CD4-positive, CD25-positive, alpha-beta regulatory T cell (primary cell): ENCODE measurements at regions not wholly inside any gene's neighbourhood (a gene's known extent, or its start where the extent isn't known, plus 50 kb on each side); places are given as distances from the start of the nearest gene placed in this dataset.

Source experiments
- ATAC-seq, 2 donors: fragments of 150-1000 bp; cut with Tn5 transposase; one replicate each; pipeline ENCODE4 v1.10.0; 2021; ENCODE audit warnings: low read depth in 2 of 2, moderate number of reproducible peaks in 2 of 2, moderate library complexity in 1 of 2
- DNase-seq, 3 donors: peaks; one replicate each; pipeline versions ENCODE4 v3.0.0 to v3.0.0-alpha.2; 2012 to 2022; ENCODE audit warnings: mixed read lengths in 1 of 3
- H3K27ac ChIP-seq: one replicate; pipeline ENCODE4 v1.7.0; 2013; ENCODE audit warnings: mild to moderate bottlenecking, low read length; ENCODE audit not compliant: insufficient read depth, poor library complexity, severe bottlenecking
- H3K27me3 ChIP-seq: one replicate; pipeline ENCODE4 v1.7.0; 2013; ENCODE audit warnings: low read length; ENCODE audit not compliant: control insufficient read depth, insufficient read depth
- H3K36me3 ChIP-seq: one replicate; pipeline ENCODE4 v1.7.0; 2013; ENCODE audit warnings: mild to moderate bottlenecking, low read length, moderate library complexity; ENCODE audit not compliant: control insufficient read depth, insufficient read depth
- H3K4me1 ChIP-seq: 2 replicates; pipeline ENCODE4 v1.7.0; 2013; ENCODE audit warnings: mild to moderate bottlenecking, low read length; ENCODE audit not compliant: insufficient read depth, control insufficient read depth, poor library complexity, severe bottlenecking
- H3K4me3 ChIP-seq: one replicate; pipeline ENCODE4 v1.7.0; 2013; ENCODE audit warnings: low read depth, mild to moderate bottlenecking, low read length, moderate library complexity
- H3K9me3 ChIP-seq, 2 experiments: 1 replicate in 1 of 2; 2 replicates in 1 of 2; pipeline ENCODE4 v1.7.0; 2013; ENCODE audit warnings: low read length in 2 of 2, mild to moderate bottlenecking in 1 of 2, moderate library complexity in 1 of 2; ENCODE audit not compliant: control insufficient read depth in 2 of 2
- H3K27ac Mint-ChIP-seq, 3 donors: one replicate each; pipeline ENCODE4 v1.8.0; 2020 to 2022; ENCODE audit warnings: mild to moderate bottlenecking in 3 of 3, mixed read lengths in 3 of 3, moderate library complexity in 2 of 3
- H3K27me3 Mint-ChIP-seq: one replicate; pipeline ENCODE4 v1.8.0; 2022; ENCODE audit warnings: mild to moderate bottlenecking, mixed read lengths
- H3K36me3 Mint-ChIP-seq: one replicate; pipeline ENCODE4 v1.8.0; 2020; ENCODE audit warnings: mixed read lengths
- H3K4me1 Mint-ChIP-seq, 4 donors: one replicate each; pipeline ENCODE4 v1.8.0; 2020 to 2022; ENCODE audit warnings: mixed read lengths in 4 of 4, mild to moderate bottlenecking in 1 of 4
- H3K4me3 Mint-ChIP-seq, 4 donors: one replicate each; pipeline ENCODE4 v1.8.0; 2020 to 2022; ENCODE audit warnings: mild to moderate bottlenecking in 4 of 4, mixed read lengths in 4 of 4, moderate library complexity in 3 of 4
- H3K9me3 Mint-ChIP-seq, 7 donors: one replicate each; pipeline ENCODE4 v1.8.0; 2020 to 2022; ENCODE audit warnings: mixed read lengths in 7 of 7, mild to moderate bottlenecking in 3 of 7, moderate library complexity in 2 of 7

DNA sequence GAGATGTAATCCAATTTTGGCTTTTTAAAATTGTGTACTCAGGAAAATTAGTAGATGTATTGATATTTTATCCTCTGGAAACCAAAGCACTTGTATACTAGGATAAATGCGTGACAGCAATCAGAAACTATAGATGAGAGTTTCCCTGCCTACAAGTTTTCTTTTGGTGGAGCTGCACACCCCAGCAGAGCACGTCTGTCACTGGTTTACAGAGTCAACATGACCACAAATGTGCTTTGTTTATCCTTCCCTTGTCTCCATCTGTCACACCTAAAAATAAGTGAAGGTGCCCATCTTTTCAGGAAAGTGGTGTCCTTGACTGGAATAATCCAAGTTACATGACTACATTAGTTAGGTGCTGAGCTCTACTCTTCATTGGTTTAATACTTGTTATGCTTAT lies 210.4 kb upstream of the DSEL start:
- no peak for DNase-seq
- Histone ChIP-seq H3K27ac (no peak overlapping the region), H3K4me3 (no peak overlapping the region), H3K4me1 (no peaks in the 10 kb centered on the region), H3K27me3 (no peaks in the 10 kb centered on the region), H3K9me3 (no peaks in the 10 kb centered on the region), H3K36me3 (no peaks in the 10 kb centered on the region)
- Mint-ChIP-seq H3K4me3 (no peak overlapping the region), H3K4me1 (no peaks in the 10 kb centered on the region), H3K27ac (no peak overlapping the region), H3K36me3 (no peaks in the 10 kb centered on the region), H3K9me3 (peaks cover 2 to 22% (median 10%) of the 10 kb centered on the region in 7 donors), H3K27me3 (no peaks in the 10 kb centered on the region)
- no peak for ATAC-seq

DNA sequence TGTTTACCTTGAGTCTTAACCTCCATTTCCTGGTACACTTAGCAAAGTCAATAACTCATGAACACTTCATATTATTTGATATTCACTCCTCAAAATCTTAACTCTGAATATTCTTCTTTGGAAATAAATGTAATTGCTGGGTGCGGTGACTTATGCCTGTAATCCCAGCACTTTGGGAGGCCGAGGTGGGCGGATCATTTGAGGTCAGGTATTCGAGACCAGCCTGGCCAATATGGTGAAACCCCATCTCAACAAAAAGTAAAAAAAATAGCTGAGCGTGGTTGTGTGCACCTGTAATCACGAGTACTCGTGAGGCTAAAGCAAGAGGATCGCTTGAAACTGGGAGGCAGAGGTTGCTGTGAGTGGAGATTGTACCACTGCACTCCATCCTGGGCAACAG lies 201.3 kb upstream of the DSEL start:
- H3K9me3 Mint-ChIP-seq: peaks cover 2 to 9% (median 5%) of the 10 kb centered on the region in 7 donors
- Histone ChIP-seq H3K27me3 (no peaks in the 10 kb centered on the region), H3K27ac (no peak overlapping the region), H3K4me1 (no peaks in the 10 kb centered on the region), H3K4me3 (no peak overlapping the region), H3K9me3 (no peaks in the 10 kb centered on the region), H3K36me3 (no peaks in the 10 kb centered on the region)
- DNase-seq (no peak), ATAC-seq (no peak)
- no peaks in the 10 kb centered on the region for H3K36me3 Mint-ChIP-seq
- no peaks in the 10 kb centered on the region for H3K4me1 Mint-ChIP-seq
- H3K27ac Mint-ChIP-seq: no peak overlapping the region
- H3K27me3 Mint-ChIP-seq: no peaks in the 10 kb centered on the region
- H3K4me3 Mint-ChIP-seq: no peak overlapping the region

DNA sequence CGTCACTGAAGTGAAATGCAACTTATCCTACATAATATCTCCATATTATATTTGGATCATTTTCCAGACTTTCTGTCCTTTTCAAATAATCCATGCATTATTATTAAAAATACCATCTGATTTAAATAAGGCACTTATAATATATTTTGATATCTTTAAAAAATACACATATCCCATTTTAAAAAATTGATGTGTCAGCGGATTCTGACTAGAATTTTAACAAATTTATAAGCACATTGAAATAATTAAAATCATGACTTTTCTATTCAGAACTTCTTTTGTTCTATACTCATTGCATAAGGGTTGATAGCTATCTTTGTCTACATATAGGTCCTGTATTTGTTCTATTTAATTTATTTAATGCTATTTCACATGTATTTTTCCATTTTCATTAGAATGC lies 199.0 kb upstream of the DSEL start:
- Histone ChIP-seq H3K36me3 (no peaks in the 10 kb centered on the region), H3K9me3 (no peaks in the 10 kb centered on the region), H3K4me3 (no peak overlapping the region), H3K27me3 (no peaks in the 10 kb centered on the region), H3K4me1 (no peaks in the 10 kb centered on the region), H3K27ac (no peak overlapping the region)
- DNase-seq: no peak
- H3K4me3 Mint-ChIP-seq: no peak overlapping the region
- ATAC-seq: no peak
- peaks cover 0 to 7% (median 0%) of the 10 kb centered on the region in 7 donors for H3K9me3 Mint-ChIP-seq
- H3K4me1 Mint-ChIP-seq: no peaks in the 10 kb centered on the region
- no peaks in the 10 kb centered on the region for H3K27me3 Mint-ChIP-seq
- H3K27ac Mint-ChIP-seq: no peak overlapping the region
- no peaks in the 10 kb centered on the region for H3K36me3 Mint-ChIP-seq

DNA sequence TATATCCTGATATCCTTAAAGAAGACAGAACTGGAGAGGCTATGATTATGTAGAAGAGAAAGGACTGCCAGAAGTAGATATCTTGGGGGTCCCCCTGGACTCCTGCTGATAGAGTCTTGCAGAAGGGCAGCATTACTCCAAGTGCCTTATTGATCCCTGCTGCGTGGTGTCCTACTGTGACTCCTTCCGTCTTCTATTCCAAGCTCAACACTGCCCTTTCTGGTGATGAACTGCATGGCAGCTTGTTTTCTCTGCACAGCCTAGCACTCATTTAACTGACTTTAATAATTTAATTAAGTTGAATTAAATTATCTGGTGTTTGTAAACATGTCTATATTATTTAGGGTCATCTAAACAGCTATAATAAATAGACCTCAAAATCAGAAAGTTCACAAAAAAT lies 194.1 kb upstream of the DSEL start:
- H3K27me3 Mint-ChIP-seq: no peaks in the 10 kb centered on the region
- no peaks in the 10 kb centered on the region for H3K27me3 ChIP-seq
- no peaks in the 10 kb centered on the region for H3K9me3 ChIP-seq
- ATAC-seq (no peak), DNase-seq (no peak)
- H3K27ac ChIP-seq: no peak overlapping the region
- H3K27ac Mint-ChIP-seq: no peak overlapping the region
- H3K9me3 Mint-ChIP-seq: peaks cover 0 to 16% (median 2%) of the 10 kb centered on the region in 7 donors
- no peaks in the 10 kb centered on the region for H3K36me3 Mint-ChIP-seq
- no peaks in the 10 kb centered on the region for H3K4me1 Mint-ChIP-seq
- no peak overlapping the region for H3K4me3 Mint-ChIP-seq
- H3K36me3 ChIP-seq: no peaks in the 10 kb centered on the region
- no peak overlapping the region for H3K4me3 ChIP-seq
- no peaks in the 10 kb centered on the region for H3K4me1 ChIP-seq

DNA sequence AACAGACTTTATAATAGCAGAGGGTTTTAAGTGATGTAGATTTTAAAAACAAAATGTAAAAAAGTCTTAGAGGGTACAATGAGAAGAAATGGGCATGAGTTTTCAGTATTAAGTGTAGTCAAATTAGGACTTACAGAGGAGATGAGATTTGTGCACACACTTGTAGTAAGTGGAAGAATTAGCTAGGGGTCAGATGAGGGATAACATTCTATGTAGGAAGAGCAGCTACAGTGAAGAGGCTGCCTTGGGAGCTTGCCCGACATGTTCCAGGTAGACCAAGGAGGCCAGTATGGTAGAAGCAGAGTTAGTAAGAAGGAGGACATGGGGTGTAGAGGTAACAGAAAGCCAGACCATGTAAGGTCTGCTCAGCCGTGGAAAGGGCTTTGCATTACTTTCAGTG lies 189.2 kb upstream of the DSEL start:
- peaks cover 0 to 16% (median 5%) of the 10 kb centered on the region in 7 donors for H3K9me3 Mint-ChIP-seq
- no peaks in the 10 kb centered on the region for H3K9me3 ChIP-seq
- H3K27me3 Mint-ChIP-seq: no peaks in the 10 kb centered on the region
- no peaks in the 10 kb centered on the region for H3K36me3 Mint-ChIP-seq
- no peak for ATAC-seq
- no peaks in the 10 kb centered on the region for H3K4me1 ChIP-seq
- H3K4me3 ChIP-seq: no peak overlapping the region
- no peak for DNase-seq
- H3K4me1 Mint-ChIP-seq: no peaks in the 10 kb centered on the region
- no peak overlapping the region for H3K27ac Mint-ChIP-seq
- H3K27me3 ChIP-seq: no peaks in the 10 kb centered on the region
- no peaks in the 10 kb centered on the region for H3K36me3 ChIP-seq
- H3K27ac ChIP-seq: no peak overlapping the region
- H3K4me3 Mint-ChIP-seq: no peak overlapping the region

DNA sequence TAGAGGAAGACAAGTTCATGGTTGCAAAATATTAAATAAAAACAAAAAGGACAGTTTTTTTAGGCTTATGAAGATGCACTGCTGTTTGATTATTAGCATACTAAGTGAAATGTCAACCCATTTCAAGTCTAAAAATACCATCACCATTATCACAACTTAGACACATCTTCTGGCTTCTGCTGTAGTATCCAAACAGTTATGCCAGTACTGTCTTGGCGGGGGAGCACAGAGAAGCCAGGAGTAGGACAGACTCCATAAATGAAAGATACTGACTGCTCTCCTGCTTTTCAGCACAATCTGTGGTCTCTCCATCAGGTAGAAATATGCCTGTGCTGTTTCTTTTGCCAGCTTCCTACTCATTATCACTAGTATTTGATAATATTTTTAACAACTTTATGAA lies 179.2 kb upstream of the DSEL start:
- Mint-ChIP-seq H3K27ac (no peak overlapping the region), H3K4me3 (no peak overlapping the region), H3K9me3 (peaks cover 0 to 23% (median 7%) of the 10 kb centered on the region in 7 donors), H3K4me1 (no peaks in the 10 kb centered on the region), H3K36me3 (no peaks in the 10 kb centered on the region), H3K27me3 (no peaks in the 10 kb centered on the region)
- Histone ChIP-seq H3K4me1 (no peaks in the 10 kb centered on the region), H3K4me3 (no peak overlapping the region), H3K9me3 (no peaks in the 10 kb centered on the region), H3K27ac (no peak overlapping the region), H3K36me3 (no peaks in the 10 kb centered on the region), H3K27me3 (no peaks in the 10 kb centered on the region)
- no peak for ATAC-seq
- DNase-seq: no peak

DNA sequence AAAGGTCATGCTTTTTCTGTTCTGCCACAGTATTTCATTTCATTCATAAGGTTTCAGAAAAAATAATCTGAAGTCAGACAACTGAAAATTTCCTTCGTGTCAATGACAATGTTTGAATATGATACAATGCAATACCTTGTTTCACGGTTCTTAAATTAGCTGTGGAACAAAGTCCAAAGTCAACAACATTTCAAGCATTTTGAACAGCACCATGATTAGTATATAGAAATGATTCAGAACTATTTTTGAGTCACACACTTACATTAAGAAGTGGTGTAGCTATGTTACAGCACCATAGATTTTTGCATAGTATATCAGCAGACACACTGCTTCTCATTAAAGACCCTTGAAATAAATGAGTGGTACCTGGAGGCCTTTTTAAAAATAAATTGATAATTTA lies 178.3 kb upstream of the DSEL start:
- no peaks in the 10 kb centered on the region for H3K36me3 Mint-ChIP-seq
- no peak overlapping the region for H3K27ac Mint-ChIP-seq
- ATAC-seq: no peak

DNA sequence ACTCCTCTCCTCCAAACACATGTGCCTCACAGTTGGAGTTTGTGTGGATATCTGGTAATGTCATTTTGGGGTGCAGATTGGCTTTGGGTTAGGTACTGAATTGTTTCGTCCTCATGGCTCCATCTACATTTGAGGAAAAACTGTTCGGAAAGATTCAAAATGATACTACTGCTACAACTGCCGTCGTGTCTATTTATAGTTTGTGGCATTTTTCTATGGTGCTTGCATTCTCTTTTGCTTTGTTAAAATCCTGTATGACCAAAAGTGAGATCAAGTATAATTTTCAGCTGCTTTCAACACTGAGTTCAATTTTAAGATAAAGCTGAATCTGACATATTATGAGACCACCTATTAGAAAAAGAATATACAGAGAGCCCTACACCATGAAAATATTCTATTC lies 176.3 kb upstream of the DSEL start:
- Histone ChIP-seq H3K4me1 (no peaks in the 10 kb centered on the region), H3K4me3 (no peak overlapping the region), H3K27ac (no peak overlapping the region), H3K27me3 (no peaks in the 10 kb centered on the region), H3K9me3 (no peaks in the 10 kb centered on the region), H3K36me3 (no peaks in the 10 kb centered on the region)
- no peaks in the 10 kb centered on the region for H3K27me3 Mint-ChIP-seq
- no peak overlapping the region for H3K27ac Mint-ChIP-seq
- H3K9me3 Mint-ChIP-seq: peaks cover 0 to 8% (median 4%) of the 10 kb centered on the region in 7 donors
- H3K4me1 Mint-ChIP-seq: no peaks in the 10 kb centered on the region
- H3K36me3 Mint-ChIP-seq: no peaks in the 10 kb centered on the region
- no peak for ATAC-seq
- H3K4me3 Mint-ChIP-seq: no peak overlapping the region
- DNase-seq: no peak

More for the DNA sequence above, 178.3 kb upstream of the DSEL start:
- no peaks in the 10 kb centered on the region for H3K9me3 ChIP-seq
- peaks cover 0 to 15% (median 5%) of the 10 kb centered on the region in 7 donors for H3K9me3 Mint-ChIP-seq
- H3K4me1 ChIP-seq: no peaks in the 10 kb centered on the region
- H3K4me3 ChIP-seq: no peak overlapping the region
- no peak for DNase-seq
- no peak overlapping the region for H3K27ac ChIP-seq
- H3K4me1 Mint-ChIP-seq: no peaks in the 10 kb centered on the region
- no peaks in the 10 kb centered on the region for H3K27me3 Mint-ChIP-seq
- no peak overlapping the region for H3K4me3 Mint-ChIP-seq
- H3K36me3 ChIP-seq: no peaks in the 10 kb centered on the region
- no peaks in the 10 kb centered on the region for H3K27me3 ChIP-seq
